ENCODE measurements at regions not wholly inside any gene's neighbourhood (a gene's known extent, or its start where the extent isn't known, plus 50 kb on each side); places are given as distances from the start of the nearest gene placed in this dataset.

DNA sequence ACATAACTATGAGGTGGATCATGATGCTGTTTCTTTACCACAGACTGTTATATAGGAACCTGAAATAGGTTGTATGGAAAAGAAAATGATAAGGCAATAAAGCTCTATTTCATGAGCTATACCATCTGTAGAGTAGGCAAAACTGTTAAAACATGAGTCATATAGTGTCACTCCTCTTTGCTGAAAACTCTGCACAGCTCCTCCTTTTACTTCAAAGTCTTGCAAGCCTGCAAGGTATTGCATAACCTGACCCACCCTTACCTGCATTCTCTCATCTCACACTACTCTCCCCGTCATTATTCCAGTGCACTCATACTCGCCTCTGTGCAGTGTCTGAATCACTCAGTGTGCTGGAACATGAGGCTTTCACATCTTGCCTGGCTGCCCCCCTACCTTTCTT, 790.1 kb downstream of the EFNA5 start:
- TF ChIP-seq, protein P1, sequence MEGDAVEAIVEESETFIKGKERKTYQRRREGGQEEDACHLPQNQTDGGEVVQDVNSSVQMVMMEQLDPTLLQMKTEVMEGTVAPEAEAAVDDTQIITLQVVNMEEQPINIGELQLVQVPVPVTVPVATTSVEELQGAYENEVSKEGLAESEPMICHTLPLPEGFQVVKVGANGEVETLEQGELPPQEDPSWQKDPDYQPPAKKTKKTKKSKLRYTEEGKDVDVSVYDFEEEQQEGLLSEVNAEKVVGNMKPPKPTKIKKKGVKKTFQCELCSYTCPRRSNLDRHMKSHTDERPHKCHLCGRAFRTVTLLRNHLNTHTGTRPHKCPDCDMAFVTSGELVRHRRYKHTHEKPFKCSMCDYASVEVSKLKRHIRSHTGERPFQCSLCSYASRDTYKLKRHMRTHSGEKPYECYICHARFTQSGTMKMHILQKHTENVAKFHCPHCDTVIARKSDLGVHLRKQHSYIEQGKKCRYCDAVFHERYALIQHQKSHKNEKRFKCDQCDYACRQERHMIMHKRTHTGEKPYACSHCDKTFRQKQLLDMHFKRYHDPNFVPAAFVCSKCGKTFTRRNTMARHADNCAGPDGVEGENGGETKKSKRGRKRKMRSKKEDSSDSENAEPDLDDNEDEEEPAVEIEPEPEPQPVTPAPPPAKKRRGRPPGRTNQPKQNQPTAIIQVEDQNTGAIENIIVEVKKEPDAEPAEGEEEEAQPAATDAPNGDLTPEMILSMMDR (conservative IDR thresholded peaks at IDR 0.05; ENCODE audit: low read length), result no peak
- TF ChIP-seq EZH2phosphoT487 (IDR thresholded peaks at IDR 0.05; ENCODE audit: borderline replicate concordance, low read depth, low read length), result no peak
